Transverse colon (tissue), 4 donors: ENCODE measurements at regions not wholly inside any gene's neighbourhood (a gene's known extent, or its start where the extent isn't known, plus 50 kb on each side); places are given as distances from the start of the nearest gene placed in this dataset.
"Not testable (repeated sequence)": the region's sequence is repeated elsewhere in the genome, so short reads cannot be mapped to it uniquely, and the experiment has no call there.

Experiments used
- DNase-seq: peaks from one replicate; pipeline ENCODE4 v3.0.0-alpha.2; 2019
- H3K27ac ChIP-seq, 4 donors: fragments of 200-600 bp; sonication (generic); 2 replicates each; pipeline ENCODE4 v1.5.1; 2016 to 2018; ENCODE audit warnings: inconsistent platforms in 4 of 4
- H3K27me3 ChIP-seq: fragments of 200-600 bp; sonication (generic); 2 replicates; pipeline ENCODE4 v1.5.1; 2017; ENCODE audit warnings: inconsistent platforms
- H3K36me3 ChIP-seq, 4 donors: fragments of 200-600 bp; sonication (generic); 2 replicates each; pipeline ENCODE4 v1.5.1; 2017 to 2019; ENCODE audit warnings: inconsistent platforms in 4 of 4
- H3K4me1 ChIP-seq, 4 donors: fragments of 200-600 bp; sonication (generic); 2 replicates each; pipeline ENCODE4 v1.5.1; 2017 to 2020; ENCODE audit warnings: inconsistent platforms in 4 of 4
- H3K4me3 ChIP-seq, 4 donors: fragments of 200-600 bp; sonication (generic); 1 replicate in 1 of 4; 2 replicates in 3 of 4; pipeline versions ENCODE4 v1.5.1 to v1.6.1; 2017 to 2019; ENCODE audit warnings: inconsistent platforms in 4 of 4
- H3K9me3 ChIP-seq, 2 donors: fragments of 200-600 bp; sonication (generic); 2 replicates each; pipeline ENCODE4 v1.5.1; 2017 to 2019; ENCODE audit warnings: inconsistent platforms in 2 of 2
- CTCF ChIP-seq, 5 experiments: fragments of 200-600 bp in 3 of 5; fragments of 450-650 bp in 2 of 5; sonication (generic) in 3 of 5; IDR thresholded peaks; 1 replicate in 2 of 5; 2 replicates in 3 of 5; pipeline ENCODE4 v1.5.1; 2016 to 2017; ENCODE audit warnings: antibody characterized with exemption in 5 of 5, inconsistent platforms in 3 of 5, mild to moderate bottlenecking in 2 of 5, moderate library complexity in 1 of 5
- EP300 ChIP-seq: sonication (generic); formaldehyde crosslinking; IDR thresholded peaks from one replicate; pipeline ENCODE4 v1.6.1; 2017; ENCODE audit warnings: antibody characterized with exemption, low read depth
- POLR2A ChIP-seq: fragments of 450-650 bp; IDR thresholded peaks from one replicate; pipeline ENCODE4 v1.6.1; 2016; ENCODE audit warnings: antibody characterized with exemption, mild to moderate bottlenecking, moderate library complexity
- POLR2AphosphoS5 ChIP-seq, 3 donors: sonication (generic); formaldehyde crosslinking; IDR thresholded peaks; one replicate each; pipeline ENCODE4 v1.6.1; 2016; ENCODE audit warnings: antibody characterized with exemption in 3 of 3
- WGBS, 2 donors: methylation state at CpG; one replicate each; pipeline ENCODE4 v1.1.5; 2018; ENCODE audit warnings: low coverage in 1 of 2; 5-methylcytosine and 5-hydroxymethylcytosine counted together
- in situ Hi-C, 4 donors: fragments of 200-750 bp; cut with MboI; loops; one replicate each; pipeline versions ENCODE4 v1.15.0 to v1.15.1; 2017; ENCODE audit warnings: low sequenced_read_pairs in 3 of 4, low pct_ligation_motif_present in 1 of 4, low pct_unique_long_range_greater_than_20kb in 1 of 4
- intact Hi-C: fragments of 100-400 bp; cut with DNase I; formaldehyde crosslinking; loops from one replicate; pipeline ENCODE4 v1.15.1; 2023; ENCODE audit warnings: low total_unique reads

GRCh38 chr6:141048451-141048850 is 1084.3 kb upstream of the GJE1 start:
- 31 to 48% methylated on average over 1 of the region's 1 CpG for WGBS, 2 donors
- H3K4me3 ChIP-seq = no peak overlapping the region
- DNase-seq = no peak
- no peaks in the 10 kb centered on the region for H3K27me3 ChIP-seq
- no peaks in the 10 kb centered on the region for H3K36me3 ChIP-seq
- H3K9me3 ChIP-seq = no peaks in the 10 kb centered on the region
- no peak overlapping the region for H3K27ac ChIP-seq
- TF ChIP-seq EP300 (no peak), POLR2AphosphoS5 (IDR thresholded peaks at IDR 0.05) (no peak), POLR2A (no peak), CTCF (IDR thresholded peaks at IDR 0.05) (no peak)
- intact Hi-C loops = no loop called here
- in situ Hi-C loops = no loop called here
- no peaks in the 10 kb centered on the region for H3K4me1 ChIP-seq

GRCh38 chr6:141046496-141046895 is 1086.2 kb upstream of the GJE1 start:
- H3K27ac ChIP-seq, in situ Hi-C loops, H3K4me3 ChIP-seq, H3K36me3 ChIP-seq, DNase-seq, H3K4me1 ChIP-seq, H3K9me3 ChIP-seq, intact Hi-C loops, H3K27me3 ChIP-seq: not testable (repeated sequence)

- no peaks in the 10 kb centered on the region for H3K9me3 ChIP-seq
- no peak for DNase-seq
- H3K36me3 ChIP-seq = no peaks in the 10 kb centered on the region
- intact Hi-C loops (no loop called here), in situ Hi-C loops (no loop called here)
- TF ChIP-seq CTCF (IDR thresholded peaks at IDR 0.05) (no peak), EP300 (no peak), POLR2A (no peak), POLR2AphosphoS5 (IDR thresholded peaks at IDR 0.05) (no peak)
- 90 to 93% methylated on average over 3 to 14 of the region's 14 CpGs for WGBS, 2 donors
- H3K4me3 ChIP-seq = no peak overlapping the region
- no peak overlapping the region for H3K27ac ChIP-seq
- H3K4me1 ChIP-seq = no peaks in the 10 kb centered on the region
- H3K27me3 ChIP-seq = no peaks in the 10 kb centered on the region
These were observed 1091.1 kb upstream of the GJE1 start for GRCh38 chr6:141041596-141042087.

- Histone ChIP-seq H3K36me3 (no peaks in the 10 kb centered on the region), H3K27me3 (no peaks in the 10 kb centered on the region), H3K27ac (no peak overlapping the region), H3K9me3 (no peaks in the 10 kb centered on the region), H3K4me3 (no peak overlapping the region), H3K4me1 (no peaks in the 10 kb centered on the region)
- intact Hi-C loops = no loop called here
- no peak for DNase-seq
- 63 to 79% methylated on average over 5 of the region's 5 CpGs for WGBS, 2 donors
- in situ Hi-C loops = no loop called here
- TF ChIP-seq EP300 (no peak), POLR2AphosphoS5 (IDR thresholded peaks at IDR 0.05) (no peak), CTCF (IDR thresholded peaks at IDR 0.05) (no peak), POLR2A (no peak)
These were observed 1097.2 kb upstream of the GJE1 start for GRCh38 chr6:141035312-141036200.

- Histone ChIP-seq H3K9me3 (no peaks in the 10 kb centered on the region), H3K36me3 (no peaks in the 10 kb centered on the region), H3K27me3 (no peaks in the 10 kb centered on the region), H3K4me3 (no peak overlapping the region), H3K4me1 (no peaks in the 10 kb centered on the region), H3K27ac (no peak overlapping the region)
- TF ChIP-seq EP300 (no peak), POLR2A (no peak), POLR2AphosphoS5 (IDR thresholded peaks at IDR 0.05) (no peak), CTCF (IDR thresholded peaks at IDR 0.05) (no peak)
- no peak for DNase-seq
- in situ Hi-C loops = no loop called here
- intact Hi-C loops = no loop called here
These were observed 1099.6 kb upstream of the GJE1 start for GRCh38 chr6:141033101-141033500.
